Small intestine (tissue), 7 donors: ENCODE measurements at regions not wholly inside any gene's neighbourhood (a gene's known extent, or its start where the extent isn't known, plus 50 kb on each side); places are given as distances from the start of the nearest gene placed in this dataset.
"Not testable (repeated sequence)": the region's sequence is repeated elsewhere in the genome, so short reads cannot be mapped to it uniquely, and the experiment has no call there.

Experiments
- DNase-seq, 2 donors: peaks; one replicate each; pipeline versions ENCODE4 v3.0.0 to v3.0.0-alpha.2; 2013
- FAIRE-seq: peaks from 2 replicates; lab custom pipeline; 2012; peaks lifted over from hg19 to GRCh38; lab: Jason Lieb, UNC
- H3K27ac ChIP-seq, 3 donors: one replicate each; pipeline ENCODE4 v1.5.1; 2013; ENCODE audit warnings: low read length in 2 of 3, mild to moderate bottlenecking in 2 of 3, control low read depth in 1 of 3, inconsistent platforms in 1 of 3, low read depth in 1 of 3, moderate library complexity in 1 of 3
- H3K27me3 ChIP-seq, 3 donors: one replicate each; pipeline ENCODE4 v1.6.1; 2013; ENCODE audit warnings: low read length in 3 of 3, inconsistent platforms in 1 of 3; ENCODE audit not compliant: control insufficient read depth in 3 of 3, insufficient read depth in 3 of 3
- H3K36me3 ChIP-seq, 3 donors: one replicate each; pipeline ENCODE4 v1.6.1; 2013; ENCODE audit warnings: low read length in 3 of 3, inconsistent platforms in 1 of 3, low read depth in 1 of 3, mild to moderate bottlenecking in 1 of 3, moderate library complexity in 1 of 3; ENCODE audit not compliant: control insufficient read depth in 3 of 3, insufficient read depth in 2 of 3
- H3K4me1 ChIP-seq, 3 donors: one replicate each; pipeline ENCODE4 v1.6.1; 2013; ENCODE audit warnings: low read length in 2 of 3, inconsistent platforms in 1 of 3, low read depth in 1 of 3, mild to moderate bottlenecking in 1 of 3, moderate library complexity in 1 of 3; ENCODE audit not compliant: control insufficient read depth in 3 of 3, insufficient read depth in 2 of 3
- H3K4me3 ChIP-seq, 3 donors: one replicate each; pipeline ENCODE4 v1.5.1; 2013; ENCODE audit warnings: low read length in 3 of 3, control low read depth in 1 of 3, inconsistent platforms in 1 of 3, low read depth in 1 of 3, mild to moderate bottlenecking in 1 of 3, moderate library complexity in 1 of 3
- H3K9me3 ChIP-seq, 2 donors: one replicate each; pipeline ENCODE4 v1.6.1; 2013; ENCODE audit warnings: low read depth in 1 of 2, low read length in 1 of 2; ENCODE audit not compliant: control insufficient read depth in 2 of 2, insufficient read depth in 1 of 2
- WGBS, 3 donors: extraction: QIAGEN DNeasy Blood & Tissue Kit; methylation state at CpG; one replicate each; pipeline ENCODE4 v1.1.7; 2013; 5-methylcytosine and 5-hydroxymethylcytosine counted together
- donor health status: healthy with polysubstance abuse.
- donor health status: control.
- donor health status: control.
- donor health status: Bipolar disorder and iron deficiency.
- donor health status: healthy.

DNA sequence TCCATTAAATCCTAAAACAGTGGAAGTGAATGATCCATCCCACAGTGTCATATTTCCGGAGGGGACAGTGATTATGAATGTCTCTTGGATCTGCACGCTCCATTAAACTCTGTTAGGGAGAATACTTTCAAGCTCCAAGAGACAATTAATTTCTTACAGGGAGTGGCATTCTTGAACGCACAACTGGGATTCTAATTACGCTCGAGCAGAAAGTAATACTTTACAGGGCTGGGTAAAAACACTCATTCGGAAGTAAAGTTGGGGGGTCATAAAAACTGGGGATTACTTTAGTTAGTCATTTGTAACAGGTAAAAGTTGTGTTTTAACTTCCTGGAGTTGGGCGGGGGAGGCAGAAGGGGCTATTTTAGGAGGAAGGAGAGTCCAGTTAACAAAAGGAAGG, 151.8 kb downstream of the ZFP64 start:
- peaks cover 0 to 4% (median 0%) of the 10 kb centered on the region in 3 donors for H3K4me1 ChIP-seq
- no peaks in the 10 kb centered on the region for H3K36me3 ChIP-seq
- DNase-seq (peak in 1 of 2 donors; percentile 31), FAIRE-seq (no peak)
- H3K27me3 ChIP-seq: no peaks in the 10 kb centered on the region
- no peak overlapping the region for H3K27ac ChIP-seq
- WGBS, 3 donors: 55 to 70% (median 62%) methylated on average over 7 of the region's 7 CpGs
- H3K4me3 ChIP-seq: no peak overlapping the region
- no peaks in the 10 kb centered on the region for H3K9me3 ChIP-seq

DNA sequence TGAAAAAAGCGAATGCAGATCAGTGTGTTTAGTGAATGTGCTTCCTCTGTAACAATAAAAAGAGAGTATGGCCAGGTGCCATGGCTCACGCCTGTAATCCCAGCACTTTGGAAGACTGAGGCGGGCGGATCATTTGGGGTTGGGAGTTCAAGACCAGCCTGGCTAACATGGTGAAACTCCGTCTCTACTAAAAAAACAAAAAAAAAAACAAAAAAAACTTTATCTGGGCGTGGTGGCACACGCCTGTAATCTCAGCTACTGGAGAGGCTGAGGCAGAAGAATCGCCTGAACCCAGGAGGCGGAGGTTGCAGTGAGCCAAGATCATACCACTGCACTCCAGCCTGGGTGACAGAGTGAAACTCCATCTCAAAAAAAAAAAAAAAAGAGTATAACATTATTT, 152.9 kb downstream of the ZFP64 start:
- H3K4me1 ChIP-seq, H3K27ac ChIP-seq, H3K4me3 ChIP-seq, DNase-seq, H3K36me3 ChIP-seq, FAIRE-seq, H3K27me3 ChIP-seq, H3K9me3 ChIP-seq: not testable (repeated sequence)
- 85 to 87% (median 86%) methylated on average over 9 of the region's 9 CpGs for WGBS, 3 donors

DNA sequence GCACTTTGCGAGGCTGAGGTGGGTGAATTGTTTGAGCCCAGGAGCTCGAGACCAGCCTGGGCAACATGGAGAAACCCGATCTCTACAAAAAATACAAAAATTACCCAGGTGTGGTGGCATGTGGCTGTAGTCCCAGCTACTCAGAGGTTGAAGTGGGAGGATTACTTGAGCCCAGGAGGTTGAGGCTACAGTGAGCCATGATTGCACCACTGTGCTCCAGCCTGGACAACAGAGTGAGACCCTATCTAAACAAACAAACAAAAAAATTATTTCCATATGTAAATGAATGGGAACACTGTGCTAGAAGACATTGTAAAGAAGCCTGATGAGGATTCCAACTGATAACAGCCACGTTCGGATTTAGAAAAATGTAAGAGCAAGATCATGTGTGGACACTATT, 154.2 kb downstream of the ZFP64 start:
- Histone ChIP-seq H3K27ac (no peak overlapping the region), H3K9me3 (no peaks in the 10 kb centered on the region), H3K4me3 (no peak overlapping the region), H3K27me3 (no peaks in the 10 kb centered on the region), H3K36me3 (no peaks in the 10 kb centered on the region), H3K4me1 (peaks cover 0 to 7% (median 0%) of the 10 kb centered on the region in 3 donors)
- no peak for DNase-seq
- FAIRE-seq: no peak
- WGBS, 3 donors: 77 to 92% (median 83%) methylated on average over 5 of the region's 5 CpGs

DNA sequence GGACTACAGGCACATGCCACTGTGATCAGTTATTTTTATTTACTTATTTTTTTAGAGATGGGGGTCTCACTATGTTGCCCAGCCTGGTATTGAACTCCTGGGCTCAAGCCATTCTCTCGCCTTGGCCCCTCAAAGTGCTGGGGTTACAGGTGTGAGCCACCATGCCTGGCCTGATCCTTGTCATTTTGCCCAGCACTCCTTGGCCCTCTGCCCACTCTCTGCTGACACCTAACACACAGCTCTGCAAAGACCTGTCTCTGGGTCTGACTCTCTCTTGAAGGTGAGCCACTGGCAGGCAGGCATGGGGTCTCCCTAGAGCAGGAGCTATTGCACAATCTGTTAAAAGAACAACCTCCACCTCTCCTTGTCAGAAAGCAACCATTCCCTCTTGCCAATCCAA, 155.6 kb downstream of the ZFP64 start:
- Histone ChIP-seq H3K27ac (no peak overlapping the region), H3K27me3 (no peaks in the 10 kb centered on the region), H3K9me3 (no peaks in the 10 kb centered on the region), H3K36me3 (no peaks in the 10 kb centered on the region), H3K4me1 (peaks cover 0 to 19% (median 6%) of the 10 kb centered on the region in 3 donors), H3K4me3 (no peak overlapping the region)
- FAIRE-seq (no peak), DNase-seq (no peak)
- 77 to 97% (median 93%) methylated on average over 1 of the region's 1 CpG for WGBS, 3 donors

DNA sequence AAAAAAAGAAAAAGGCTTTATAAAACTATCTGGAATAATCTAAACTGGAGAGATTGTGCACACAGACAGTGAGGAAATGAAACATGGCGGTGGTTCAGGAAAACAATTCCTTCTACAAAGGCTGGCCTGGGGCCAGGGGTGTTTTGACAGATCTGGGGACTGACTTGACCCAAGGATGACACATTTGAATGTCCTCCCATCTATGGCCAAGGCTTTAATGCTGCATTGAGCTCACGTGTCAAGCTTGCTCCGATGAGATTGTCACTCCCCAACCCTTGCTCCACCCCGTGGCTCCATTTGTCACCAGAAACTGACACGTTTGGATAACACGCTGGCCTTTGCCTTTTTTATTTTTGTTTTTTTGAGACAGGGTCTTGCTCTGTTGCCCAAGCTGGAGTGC, 156.1 kb downstream of the ZFP64 start:
- Histone ChIP-seq H3K27me3 (no peaks in the 10 kb centered on the region), H3K4me1 (peaks cover 0 to 23% (median 6%) of the 10 kb centered on the region in 3 donors), H3K9me3 (no peaks in the 10 kb centered on the region), H3K36me3 (no peaks in the 10 kb centered on the region), H3K4me3 (no peak overlapping the region), H3K27ac (no peak overlapping the region)
- 78 to 91% (median 84%) methylated on average over 6 of the region's 6 CpGs for WGBS, 3 donors
- no peak for DNase-seq
- FAIRE-seq: no peak

DNA sequence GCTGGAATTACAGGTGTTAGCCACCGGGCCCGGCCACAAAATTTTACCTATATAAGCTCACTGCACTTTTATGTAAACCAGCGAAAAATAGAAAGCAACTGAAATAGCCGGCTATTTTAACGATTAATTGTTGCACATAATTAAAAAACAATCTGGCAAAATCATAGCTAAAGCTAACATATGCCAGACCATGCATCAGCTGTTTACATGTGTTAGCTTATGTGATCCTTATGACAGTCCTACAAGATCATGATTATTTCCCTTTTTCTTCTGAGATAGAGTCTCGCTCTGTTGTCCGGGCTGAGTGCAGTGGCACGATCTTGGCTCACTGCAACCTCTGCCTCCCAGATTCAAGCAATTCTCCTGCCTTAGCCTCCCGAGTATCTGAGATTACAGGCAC, 157.0 kb downstream of the ZFP64 start:
- Histone ChIP-seq H3K4me3 (no peak overlapping the region), H3K4me1 (peaks cover 0 to 20% (median 6%) of the 10 kb centered on the region in 3 donors), H3K27ac (no peak overlapping the region), H3K36me3 (no peaks in the 10 kb centered on the region), H3K9me3 (no peaks in the 10 kb centered on the region), H3K27me3 (no peaks in the 10 kb centered on the region)
- 94 to 97% (median 95%) methylated on average over 9 of the region's 9 CpGs for WGBS, 3 donors
- FAIRE-seq (no peak), DNase-seq (no peak)

DNA sequence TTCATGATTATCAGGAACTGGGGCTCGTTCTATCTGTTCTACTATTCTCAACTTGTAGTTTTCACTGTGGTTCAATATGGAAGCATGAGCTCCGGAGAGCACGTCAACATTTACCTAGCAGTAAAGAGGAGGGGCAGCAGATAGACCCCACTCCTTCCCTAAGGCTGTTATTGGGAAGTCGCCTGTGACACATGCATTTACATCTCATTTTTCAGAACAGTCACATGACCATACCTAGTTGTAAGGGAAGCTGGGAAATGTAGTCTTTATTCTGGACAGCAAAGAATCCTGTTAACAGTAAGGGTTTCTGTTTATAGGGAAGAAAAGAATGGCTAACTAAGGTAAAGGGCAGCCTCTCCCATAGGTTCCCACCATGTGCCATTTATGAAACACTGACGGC, 158.3 kb downstream of the ZFP64 start:
- Histone ChIP-seq H3K27me3 (no peaks in the 10 kb centered on the region), H3K36me3 (no peaks in the 10 kb centered on the region), H3K4me3 (no peak overlapping the region), H3K4me1 (peaks cover 0 to 19% (median 6%) of the 10 kb centered on the region in 3 donors), H3K27ac (no peak overlapping the region), H3K9me3 (no peaks in the 10 kb centered on the region)
- FAIRE-seq (no peak), DNase-seq (no peak)
- WGBS, 3 donors: 95 to 97% (median 96%) methylated on average over 5 of the region's 5 CpGs

DNA sequence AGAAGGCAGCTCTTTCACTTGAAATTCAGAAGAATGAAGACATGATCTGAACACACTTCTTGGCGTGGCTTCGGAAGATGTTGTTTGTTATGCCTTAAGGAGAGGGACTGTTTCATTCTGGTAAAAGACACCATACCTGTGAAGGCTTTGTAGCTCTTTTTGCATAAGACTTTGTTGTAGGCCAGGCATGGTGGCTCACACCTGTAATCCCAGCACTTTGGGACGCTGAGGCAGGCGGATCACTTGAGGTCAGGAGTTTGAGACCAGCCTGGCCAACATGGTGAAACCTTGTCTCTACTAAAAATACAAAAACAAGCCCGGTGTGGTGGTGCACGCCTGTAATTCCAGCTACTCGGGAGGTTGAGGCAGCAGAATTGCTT, 159.3 kb downstream of the ZFP64 start:
- not testable (repeated sequence) for FAIRE-seq, H3K36me3 ChIP-seq, H3K27me3 ChIP-seq, H3K4me3 ChIP-seq, H3K9me3 ChIP-seq, DNase-seq
- 58 to 78% (median 62%) methylated on average over 7 of the region's 7 CpGs for WGBS, 3 donors
- Histone ChIP-seq H3K27ac (peak overlapping the region in 2 of 3 donors; percentile 55 to 86), H3K4me1 (peaks cover 0 to 19% (median 6%) of the 10 kb centered on the region in 3 donors)
